ENCODE measurements at regions not wholly inside any gene's neighbourhood (a gene's known extent, or its start where the extent isn't known, plus 50 kb on each side); places are given as distances from the start of the nearest gene placed in this dataset.

GRCh38 chrX:840556-840955, 210.0 kb downstream of the SHOX start:
- Histone ChIP-seq H4K20me1 (ENCODE audit: insufficient read depth, low read length) (no peaks in the 10 kb centered on the region), H2BK20ac (ENCODE audit: low read depth, low read length) (no peak overlapping the region), H3K4ac (ENCODE audit: low read depth, low read length) (no peak overlapping the region), H3K56ac (ENCODE audit: extremely low read depth, insufficient read depth, low read length) (no peak overlapping the region), H3K18ac (ENCODE audit: low read depth, low read length) (no peak overlapping the region), H2AK9ac (replicated peaks; ENCODE audit: low read depth, low read length, poor library complexity) (no peak overlapping the region), H2BK15ac (ENCODE audit: low read depth, low read length) (no peak overlapping the region), H3K27ac (ENCODE audit: insufficient read depth, low read length) (no peak overlapping the region), H3K79me1 (ENCODE audit: low read depth in 1 of 2, low read length in 2 of 2) (no peaks in the 10 kb centered on the region), H2AFZ (replicated peaks; ENCODE audit: low read length, poor library complexity) (no peak overlapping the region), H3K4me3 (ENCODE audit: insufficient read depth, low read depth, low read length) (no peak overlapping the region), H4K91ac (ENCODE audit: insufficient read depth, low read depth, low read length) (no peak overlapping the region), H3K4me2 (ENCODE audit: low read depth, low read length) (no peak overlapping the region), H3K9me1 (ENCODE audit: insufficient read depth, low read length) (no peaks in the 10 kb centered on the region), H3K23ac (ENCODE audit: low read depth, low read length) (no peak overlapping the region), H3K4me1 (ENCODE audit: control insufficient read depth, insufficient read depth, low read length) (no peaks in the 10 kb centered on the region), H4K8ac (ENCODE audit: low read depth in 2 of 2, low read length in 2 of 2) (no peak overlapping the region), H2AK5ac (ENCODE audit: low read depth, low read length) (no peak overlapping the region), H3K27me3 (ENCODE audit: control insufficient read depth, insufficient read depth, low read length) (no peaks in the 10 kb centered on the region), H2BK120ac (ENCODE audit: low read depth, low read length) (no peak overlapping the region), H3K14ac (replicated peaks; ENCODE audit: low read depth, low read length) (no peak overlapping the region), H3K9me3 (ENCODE audit: control insufficient read depth, insufficient read depth, low read length) (peaks cover 4% of the 10 kb centered on the region), H3K9ac (ENCODE audit: low read depth, low read length) (no peak overlapping the region), H2BK5ac (ENCODE audit: low read depth, low read length, poor library complexity, severe bottlenecking) (no peak overlapping the region), H4K5ac (ENCODE audit: low read depth, low read length) (no peak overlapping the region), H3K36me3 (ENCODE audit: control insufficient read depth, insufficient read depth, low read length) (no peaks in the 10 kb centered on the region)
- TF ChIP-seq MAZ (IDR thresholded peaks at IDR 0.05; ENCODE audit: borderline replicate concordance, low read depth, low read length), result no peak
- no peak for TF ChIP-seq RCOR1 (IDR thresholded peaks at IDR 0.05; ENCODE audit: insufficient replicate concordance, low read length)
- TF ChIP-seq POLR2A (IDR thresholded peaks at IDR 0.05; ENCODE audit: low read depth, low read length), result no peak
- TF ChIP-seq SMC3 (IDR thresholded peaks at IDR 0.05; ENCODE audit: low read depth, low read length), result no peak
- TF ChIP-seq USF2 (IDR thresholded peaks at IDR 0.05; ENCODE audit: low read depth, low read length), result no peak
- no peak for TF ChIP-seq CTCF (conservative IDR thresholded peaks at IDR 0.05; ENCODE audit: low read depth, low read length)
- TF ChIP-seq ELK1 (IDR thresholded peaks at IDR 0.05; ENCODE audit: borderline replicate concordance, low read depth, low read length), result no peak
- TF ChIP-seq FOS (IDR thresholded peaks at IDR 0.05; ENCODE audit: low read depth, low read length), result no peak
- no peak for TF ChIP-seq RAD21 (IDR thresholded peaks at IDR 0.05; ENCODE audit: low read length)
- TF ChIP-seq CEBPB (IDR thresholded peaks at IDR 0.05; ENCODE audit: low read depth, low read length), result no peak
- TF ChIP-seq MAFK (IDR thresholded peaks at IDR 0.05; ENCODE audit: low read depth, low read length), result no peak
- TF ChIP-seq BHLHE40 (IDR thresholded peaks at IDR 0.05; ENCODE audit: low read depth, low read length), result no peak
- TF ChIP-seq CHD1 (IDR thresholded peaks at IDR 0.05; ENCODE audit: low read depth, low read length), result no peak
- TF ChIP-seq NFE2L2 (IDR thresholded peaks at IDR 0.05; ENCODE audit: low read depth, low read length), result no peak
- no peak for TF ChIP-seq MXI1 (IDR thresholded peaks at IDR 0.05; ENCODE audit: borderline replicate concordance, low read depth, low read length)
- no peak for TF ChIP-seq RFX5 (IDR thresholded peaks at IDR 0.05; ENCODE audit: low read depth, low read length)
- BruUV-seq (replicated peaks), result no TSS peak
- 80% methylated on average over 1 of the region's 13 CpGs; no CpG with 5 or more reads in 1 of the 2 experiments for WGBS, 2 experiments (ENCODE audit: extremely low coverage in 2 of 2, insufficient read length in 1 of 2)
- intact Hi-C loops (cut with micrococcal nuclease), result no loop called here
- dilution Hi-C loops (cut with HindIII; ENCODE audit: low sequenced_read_pairs, unreplicated experiment), result no loop called here
- ATAC-seq (ENCODE audit: low read depth) (no peak), DNase-seq (no peak)
- ChIA-PET POLR2A (ENCODE audit: unreplicated experiment) (no interaction called here), CTCF (no interaction called here)
- in situ Hi-C loops (cut with MboI; ENCODE audit: low sequenced_read_pairs), result no loop called here
